ENCODE measurements at regions not wholly inside any gene's neighbourhood (a gene's known extent, or its start where the extent isn't known, plus 50 kb on each side); places are given as distances from the start of the nearest gene placed in this dataset.

DNA sequence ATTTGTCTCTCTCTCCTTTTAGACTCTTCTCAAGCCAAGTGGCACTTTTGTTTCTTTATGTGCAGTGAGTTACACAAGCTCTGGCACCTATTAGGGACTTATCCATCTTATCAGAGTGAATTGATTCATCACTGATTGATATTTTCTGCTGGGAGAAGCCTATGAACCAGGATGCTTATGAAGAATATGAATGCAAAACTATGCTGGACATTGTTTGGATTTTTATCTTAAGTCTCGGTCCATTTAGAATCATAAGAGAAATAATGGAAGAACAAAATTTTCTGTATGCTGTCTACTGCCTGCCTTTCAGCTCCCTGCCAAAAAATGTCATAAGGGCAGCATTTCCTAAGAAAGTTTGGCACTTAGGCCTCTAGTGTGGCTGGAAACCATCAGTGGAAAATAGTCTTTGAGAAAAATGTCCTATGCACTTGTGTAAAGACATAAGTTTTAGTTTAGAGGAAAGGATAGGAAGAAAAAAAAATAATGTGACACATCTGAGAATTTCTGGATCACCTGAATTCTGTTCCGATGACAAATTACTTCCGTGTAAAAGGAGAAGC is 365.7 kb upstream of the MAD2L1 start:
- no peak for DNase-seq (ENCODE audit: low read depth, low spot score)

GRCh38 chr4:120431180-120431579 is 364.5 kb upstream of the MAD2L1 start:
- no peak for DNase-seq (ENCODE audit: low read depth, low spot score)

DNA sequence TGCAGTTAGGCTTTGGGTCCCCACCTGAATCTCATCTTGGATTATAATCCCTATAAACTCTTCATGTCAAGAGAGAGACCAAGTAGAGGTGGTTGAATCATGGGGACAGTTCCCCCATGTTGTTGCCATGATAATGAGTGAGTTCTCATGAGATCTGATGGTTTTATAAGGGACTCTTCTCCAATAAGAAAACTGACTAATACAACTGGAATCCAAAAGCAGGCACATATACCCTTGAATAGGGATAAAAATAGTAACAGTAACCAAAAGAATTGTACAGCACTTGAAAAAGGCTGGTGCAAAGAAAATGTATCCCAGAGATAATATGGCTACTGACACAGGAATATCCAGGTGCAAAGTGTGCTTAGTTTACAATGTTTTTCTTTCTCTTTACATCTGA is 351.5 kb upstream of the MAD2L1 start:
- no peak for DNase-seq (ENCODE audit: low read depth, low spot score)

GRCh38 chr4:120415896-120416295 is 349.2 kb upstream of the MAD2L1 start:
- DNase-seq (ENCODE audit: low read depth, low spot score), result no peak

- no peak for DNase-seq (ENCODE audit: low read depth, low spot score)
Observed at GRCh38 chr4:120406960-120407359, 340.3 kb upstream of the MAD2L1 start.

DNA sequence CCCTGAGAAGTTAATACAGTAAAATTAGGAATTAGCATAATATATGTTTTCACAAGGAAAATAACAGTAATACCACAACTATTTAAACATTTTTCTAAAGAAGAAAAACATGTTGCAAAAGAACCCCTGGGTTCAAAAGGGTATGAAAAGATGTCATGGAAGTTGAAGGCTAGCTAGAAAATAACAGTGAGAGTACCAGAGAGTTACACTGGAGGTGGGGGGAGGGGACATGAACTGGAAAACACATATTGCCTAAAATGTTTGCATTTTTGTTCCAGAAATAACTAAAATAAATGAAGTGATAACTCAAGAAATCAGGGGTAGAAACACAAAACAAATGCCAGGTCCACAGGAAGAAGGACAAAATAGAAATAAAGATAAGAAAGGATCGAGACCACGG is 336.6 kb upstream of the MAD2L1 start:
- no peak for DNase-seq (ENCODE audit: low read depth, low spot score)

- no peak for DNase-seq (ENCODE audit: low read depth, low spot score)
Observed at GRCh38 chr4:120400441-120400840, 333.8 kb upstream of the MAD2L1 start.

GRCh38 chr4:120399826-120400225 is 333.2 kb upstream of the MAD2L1 start:
- no peak for DNase-seq (ENCODE audit: low read depth, low spot score)

DNA sequence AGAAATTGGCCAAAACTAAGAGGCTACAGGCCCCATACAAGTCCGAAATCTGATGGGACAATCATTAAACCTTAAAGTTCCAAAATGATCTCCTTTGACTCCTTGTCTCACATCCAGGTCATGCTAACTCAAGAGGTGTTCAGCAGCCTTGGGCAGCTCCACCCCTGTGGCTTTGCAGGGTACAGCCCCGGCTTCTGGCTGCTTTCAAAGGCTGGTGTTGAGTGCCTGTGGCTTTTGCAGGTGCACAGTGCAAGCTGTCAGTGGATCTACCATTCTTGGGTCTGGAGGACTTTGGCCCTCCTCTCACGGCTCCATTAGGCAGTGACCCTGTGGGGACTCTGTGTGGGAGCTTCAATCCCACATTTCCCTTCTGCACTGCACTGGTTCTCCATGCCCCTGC is 329.1 kb upstream of the MAD2L1 start:
- DNase-seq (ENCODE audit: low read depth, low spot score), result no peak

DNA sequence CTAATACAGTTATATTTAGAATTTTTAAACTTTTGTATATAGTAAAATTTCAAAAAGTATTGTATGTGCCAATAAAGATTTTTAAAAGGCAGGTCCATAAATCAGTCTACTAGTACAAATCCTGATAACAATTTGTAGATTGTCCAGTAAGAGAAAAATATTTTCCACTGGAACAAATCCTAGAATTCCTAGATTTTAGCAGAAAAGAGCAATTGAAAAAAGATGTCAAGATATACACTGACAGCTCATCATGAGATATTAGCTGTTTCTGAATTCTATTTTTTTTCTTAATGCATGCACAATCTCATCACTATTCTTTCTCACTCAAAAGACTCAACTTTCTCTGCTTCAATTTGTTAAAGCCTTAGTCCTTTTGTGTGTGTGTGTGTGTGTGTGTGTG is 289.2 kb upstream of the MAD2L1 start:
- no peak for DNase-seq (ENCODE audit: low read depth, low spot score)

DNA sequence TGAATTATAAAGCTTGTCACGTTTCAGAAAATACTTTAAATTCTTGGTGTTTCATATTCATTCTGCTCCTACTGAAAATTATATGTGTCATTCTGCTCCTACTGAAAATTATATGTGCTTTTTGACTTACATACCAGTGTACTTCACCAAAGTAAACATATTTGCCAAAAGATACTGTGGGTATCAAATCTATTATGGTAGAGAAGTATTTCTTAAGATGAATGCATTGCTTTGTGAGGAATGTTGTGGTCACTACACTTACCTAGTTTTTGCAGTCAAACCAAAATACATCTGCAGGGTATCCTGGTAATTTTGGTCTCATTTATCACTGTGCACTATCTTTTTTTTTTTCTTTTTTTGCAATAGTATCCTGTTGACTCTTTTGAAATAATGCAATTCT is 287.7 kb upstream of the MAD2L1 start:
- no peak for DNase-seq (ENCODE audit: low read depth, low spot score)

GRCh38 chr4:120353235-120353634 is 286.6 kb upstream of the MAD2L1 start:
- no peak for DNase-seq (ENCODE audit: low read depth, low spot score)

DNA sequence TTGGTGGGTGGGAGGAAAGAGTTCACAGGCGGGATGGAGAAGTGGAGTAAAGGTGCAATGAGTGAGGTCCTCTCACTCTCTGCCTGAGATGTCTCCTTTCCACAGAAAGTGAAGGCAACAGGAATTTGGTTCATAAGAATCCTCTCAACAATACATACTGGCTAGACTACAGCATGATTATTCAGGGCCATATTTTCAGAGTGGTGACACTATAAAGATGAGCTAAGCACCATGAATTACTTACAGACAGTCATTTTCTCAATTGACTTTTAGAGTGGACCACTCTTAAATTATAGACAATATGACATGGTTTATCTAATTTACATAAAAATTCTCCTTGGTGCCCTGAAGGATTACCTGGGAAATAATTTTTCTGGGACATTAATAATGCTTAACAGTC is 286.1 kb upstream of the MAD2L1 start:
- no peak for DNase-seq (ENCODE audit: low read depth, low spot score)

- no peak for DNase-seq (ENCODE audit: low read depth, low spot score)
Observed at GRCh38 chr4:120348948-120349347, 282.3 kb upstream of the MAD2L1 start.

- no peak for DNase-seq (ENCODE audit: low read depth, low spot score)
Observed at GRCh38 chr4:120348521-120348920, 281.9 kb upstream of the MAD2L1 start.

GRCh38 chr4:120331486-120332370 is 265.1 kb upstream of the MAD2L1 start:
- DNase-seq (ENCODE audit: low read depth, low spot score), result no peak

DNA sequence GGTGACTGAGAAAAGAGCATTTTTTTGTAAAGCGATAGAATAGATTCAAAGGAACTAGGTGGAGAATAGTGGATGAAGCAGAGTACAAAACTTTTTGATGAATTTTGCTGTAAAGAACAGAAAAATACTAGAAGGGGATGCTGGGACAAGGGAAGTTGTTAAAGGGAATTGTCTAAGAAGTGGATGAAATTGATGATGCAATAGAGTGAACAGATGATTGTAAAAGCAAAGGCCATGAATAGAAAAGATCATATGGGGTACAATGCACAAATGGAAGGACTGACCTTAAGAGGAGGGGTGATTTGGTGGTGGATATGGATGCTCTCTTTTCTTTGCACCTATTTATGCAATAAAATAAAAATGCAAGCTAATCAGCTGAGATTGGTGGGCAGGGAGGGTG is 262.7 kb upstream of the MAD2L1 start:
- DNase-seq (ENCODE audit: low read depth, low spot score), result no peak

GRCh38 chr4:120327276-120327675 is 260.6 kb upstream of the MAD2L1 start:
- DNase-seq (ENCODE audit: low read depth, low spot score), result no peak

GRCh38 chr4:120319046-120319767 is 252.6 kb upstream of the MAD2L1 start:
- DNase-seq (ENCODE audit: low read depth, low spot score), result no peak

GRCh38 chr4:120318196-120318846 is 251.7 kb upstream of the MAD2L1 start:
- DNase-seq (ENCODE audit: low read depth, low spot score), result no peak

DNA sequence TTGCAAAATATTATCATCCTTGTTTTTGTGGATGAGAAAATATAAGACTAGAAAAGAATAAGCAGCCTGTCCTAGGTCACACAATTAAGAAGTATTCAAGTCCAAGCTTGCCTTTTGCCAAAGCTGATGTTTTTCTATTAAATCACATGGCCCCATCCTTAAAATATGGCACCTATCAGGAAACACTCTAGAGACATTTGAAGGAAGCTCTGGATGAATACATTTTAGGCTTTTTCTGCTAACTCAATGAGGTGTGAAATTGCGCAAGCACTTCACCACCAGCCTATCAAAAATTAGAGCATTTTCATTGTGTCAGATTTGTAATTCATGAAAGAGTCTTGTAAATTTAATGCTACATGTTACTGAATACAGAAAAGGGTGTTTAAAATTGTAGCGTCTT is 251.1 kb upstream of the MAD2L1 start:
- no peak for DNase-seq (ENCODE audit: low read depth, low spot score)

- no peak for DNase-seq (ENCODE audit: low read depth, low spot score)
Observed at GRCh38 chr4:120316416-120316815, 249.8 kb upstream of the MAD2L1 start.
